ENCODE measurements at regions not wholly inside any gene's neighbourhood (a gene's known extent, or its start where the extent isn't known, plus 50 kb on each side); places are given as distances from the start of the nearest gene placed in this dataset.

- no peak overlapping the region for H3K27ac ChIP-seq
- H3K36me3 ChIP-seq = no peaks in the 10 kb centered on the region
- no peak overlapping the region for H3K4me3 ChIP-seq (ENCODE audit: low read depth in 1 of 2, low read length in 1 of 2)
- no peaks in the 10 kb centered on the region for H3K9me3 ChIP-seq
- no peaks in the 10 kb centered on the region for H3K4me1 ChIP-seq (ENCODE audit: control insufficient read depth in 1 of 2, insufficient read depth in 1 of 2, low read depth in 1 of 2, low read length in 1 of 2)
- TF ChIP-seq CTCF (IDR thresholded peaks at IDR 0.05) = no peak
- no peaks in the 10 kb centered on the region for H3K27me3 ChIP-seq
These were observed 217.3 kb downstream of the BCAT1 start for GRCh38 chr12:24731596-24731995.

DNA sequence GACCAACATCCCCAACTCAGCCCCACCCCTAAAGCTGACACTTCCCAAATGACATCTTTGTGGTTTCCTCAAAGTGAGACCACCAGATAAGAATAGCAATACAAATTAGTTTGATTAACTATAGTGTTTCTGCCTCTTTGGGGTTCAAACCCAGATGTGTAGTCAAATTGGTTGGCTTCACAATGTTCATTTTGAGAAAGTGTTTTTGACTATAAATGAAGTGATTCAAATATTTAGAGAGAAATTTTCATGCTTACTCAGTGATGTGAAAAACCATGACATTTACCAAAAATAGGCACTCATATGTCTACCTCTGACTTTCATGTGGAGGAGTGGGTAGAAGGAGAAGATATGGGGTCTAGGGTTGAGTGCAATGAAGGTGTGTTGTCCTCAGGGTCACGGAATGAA is 218.4 kb downstream of the BCAT1 start:
- Histone ChIP-seq H3K27me3 (no peaks in the 10 kb centered on the region), H3K27ac (no peak overlapping the region), H3K9me3 (no peaks in the 10 kb centered on the region), H3K4me1 (ENCODE audit: control insufficient read depth in 1 of 2, insufficient read depth in 1 of 2, low read depth in 1 of 2, low read length in 1 of 2) (no peaks in the 10 kb centered on the region), H3K4me3 (ENCODE audit: low read depth in 1 of 2, low read length in 1 of 2) (no peak overlapping the region), H3K36me3 (no peaks in the 10 kb centered on the region)
- no peak for TF ChIP-seq CTCF (IDR thresholded peaks at IDR 0.05)

GRCh38 chr12:24728826-24729225 is 220.1 kb downstream of the BCAT1 start:
- no peak for TF ChIP-seq CTCF (IDR thresholded peaks at IDR 0.05)
- Histone ChIP-seq H3K4me3 (ENCODE audit: low read depth in 1 of 2, low read length in 1 of 2) (no peak overlapping the region), H3K27me3 (no peaks in the 10 kb centered on the region), H3K4me1 (ENCODE audit: control insufficient read depth in 1 of 2, insufficient read depth in 1 of 2, low read depth in 1 of 2, low read length in 1 of 2) (no peaks in the 10 kb centered on the region), H3K36me3 (no peaks in the 10 kb centered on the region), H3K27ac (no peak overlapping the region), H3K9me3 (no peaks in the 10 kb centered on the region)

GRCh38 chr12:24728366-24728765 is 220.5 kb downstream of the BCAT1 start:
- H3K4me3 ChIP-seq (ENCODE audit: low read depth in 1 of 2, low read length in 1 of 2) = no peak overlapping the region
- H3K27me3 ChIP-seq = no peaks in the 10 kb centered on the region
- no peaks in the 10 kb centered on the region for H3K9me3 ChIP-seq
- no peaks in the 10 kb centered on the region for H3K36me3 ChIP-seq
- H3K4me1 ChIP-seq (ENCODE audit: control insufficient read depth in 1 of 2, insufficient read depth in 1 of 2, low read depth in 1 of 2, low read length in 1 of 2) = no peaks in the 10 kb centered on the region
- TF ChIP-seq CTCF (IDR thresholded peaks at IDR 0.05) = no peak
- H3K27ac ChIP-seq = no peak overlapping the region

GRCh38 chr12:24725616-24726015 is 223.3 kb downstream of the BCAT1 start:
- H3K27me3 ChIP-seq = no peaks in the 10 kb centered on the region
- H3K4me1 ChIP-seq (ENCODE audit: control insufficient read depth in 1 of 2, insufficient read depth in 1 of 2, low read depth in 1 of 2, low read length in 1 of 2) = no peaks in the 10 kb centered on the region
- TF ChIP-seq CTCF (IDR thresholded peaks at IDR 0.05) = no peak
- H3K27ac ChIP-seq = no peak overlapping the region
- no peaks in the 10 kb centered on the region for H3K36me3 ChIP-seq
- no peak overlapping the region for H3K4me3 ChIP-seq (ENCODE audit: low read depth in 1 of 2, low read length in 1 of 2)
- no peaks in the 10 kb centered on the region for H3K9me3 ChIP-seq

DNA sequence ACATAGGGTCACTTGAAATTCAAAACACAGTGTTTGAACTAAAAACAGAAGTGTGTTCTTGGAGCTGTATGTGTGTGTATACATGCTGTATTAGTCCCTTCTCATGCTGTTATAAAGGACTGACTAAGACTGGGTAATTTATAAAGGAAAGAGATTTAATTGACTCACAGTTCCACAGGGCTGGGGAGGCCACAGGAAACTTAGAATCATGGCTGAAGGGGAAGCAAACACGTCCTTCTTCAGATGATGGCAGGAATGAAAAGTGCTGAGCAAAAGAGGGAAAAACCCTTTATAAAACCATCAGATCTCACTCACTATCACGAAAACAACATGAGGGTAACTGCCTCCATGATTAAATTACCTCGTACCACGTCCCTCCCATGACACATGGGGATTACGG is 224.1 kb downstream of the BCAT1 start:
- H3K36me3 ChIP-seq = no peaks in the 10 kb centered on the region
- no peak overlapping the region for H3K4me3 ChIP-seq (ENCODE audit: low read depth in 1 of 2, low read length in 1 of 2)
- no peaks in the 10 kb centered on the region for H3K27me3 ChIP-seq
- no peaks in the 10 kb centered on the region for H3K9me3 ChIP-seq
- H3K4me1 ChIP-seq (ENCODE audit: control insufficient read depth in 1 of 2, insufficient read depth in 1 of 2, low read depth in 1 of 2, low read length in 1 of 2) = no peaks in the 10 kb centered on the region
- TF ChIP-seq CTCF (IDR thresholded peaks at IDR 0.05) = no peak
- no peak overlapping the region for H3K27ac ChIP-seq
